NCI-H2081 (cell line): ENCODE measurements at regions not wholly inside any gene's neighbourhood (a gene's known extent, or its start where the extent isn't known, plus 50 kb on each side); places are given as distances from the start of the nearest gene placed in this dataset.
"Not testable (repeated sequence)": the region's sequence is repeated elsewhere in the genome, so short reads cannot be mapped to it uniquely, and the experiment has no call there.

Experiments
- DNase-seq, 2 experiments: peaks; one replicate each; lab custom pipeline; 2025; lab: John Stamatoyannopoulos, UW

DNA sequence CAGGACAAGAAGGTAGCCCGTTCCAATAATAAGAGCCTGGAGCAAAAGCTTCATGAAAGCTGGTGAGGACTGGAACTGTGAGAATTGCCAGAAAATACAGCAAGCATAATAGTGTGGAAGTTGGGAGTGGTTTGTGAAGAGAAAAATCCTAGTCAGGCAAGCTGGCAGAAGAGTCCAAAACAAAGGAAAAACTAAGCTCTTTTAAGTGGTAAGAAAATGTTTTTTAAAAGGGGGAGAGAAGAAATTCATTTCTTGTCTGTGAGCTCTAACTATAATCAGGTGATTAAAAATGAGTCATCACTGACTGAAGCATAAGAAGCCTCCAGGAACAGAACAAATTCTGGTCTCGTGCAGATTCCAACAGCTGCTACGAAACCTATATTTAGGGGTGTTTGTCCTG lies 102.6 kb downstream of the CAAP1 start:
- DNase-seq = no peak

DNA sequence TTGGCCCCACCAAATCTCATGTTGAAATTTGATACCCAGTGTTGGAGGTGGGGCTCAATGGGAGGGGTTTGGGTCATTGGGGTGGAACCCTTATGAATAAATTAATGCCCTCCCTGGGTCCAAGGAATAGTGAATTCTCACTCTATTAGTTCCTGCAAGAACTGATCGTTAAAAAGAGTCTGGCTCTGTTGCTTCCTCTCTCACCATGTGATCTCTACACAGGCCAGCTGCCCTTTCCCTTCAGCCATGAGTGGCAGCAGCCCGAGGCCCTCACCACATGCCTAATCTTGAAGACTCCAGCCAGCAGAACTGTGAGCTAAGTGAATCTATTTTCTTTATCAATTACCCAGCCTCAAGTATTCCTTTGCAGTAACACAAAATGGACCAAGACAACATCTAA lies 106.0 kb downstream of the CAAP1 start:
- DNase-seq = no peak

GRCh38 chr9:26782899-26783298 lies 109.7 kb downstream of the CAAP1 start:
- DNase-seq = no peak

- no peak for DNase-seq
Measured at GRCh38 chr9:26781906-26782305, 110.7 kb downstream of the CAAP1 start.

DNA sequence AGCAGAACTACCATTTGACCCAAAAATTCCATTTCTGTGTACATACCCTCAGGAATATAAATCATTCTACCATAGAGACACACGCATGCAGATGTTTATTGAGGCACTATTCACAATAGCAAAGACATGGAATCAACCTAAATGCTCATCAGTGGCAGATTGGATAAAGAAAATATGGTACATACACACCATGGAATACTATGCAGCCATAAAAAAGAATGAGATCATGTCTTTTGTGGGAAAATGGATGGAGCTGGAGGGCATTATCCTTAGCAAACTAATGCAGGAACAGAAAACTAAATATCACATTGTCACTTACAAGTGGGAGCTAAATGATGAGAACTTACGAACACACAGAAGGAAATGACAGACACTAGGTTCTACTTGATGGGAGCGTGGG lies 112.3 kb downstream of the CAAP1 start:
- DNase-seq = not testable (repeated sequence)

DNA sequence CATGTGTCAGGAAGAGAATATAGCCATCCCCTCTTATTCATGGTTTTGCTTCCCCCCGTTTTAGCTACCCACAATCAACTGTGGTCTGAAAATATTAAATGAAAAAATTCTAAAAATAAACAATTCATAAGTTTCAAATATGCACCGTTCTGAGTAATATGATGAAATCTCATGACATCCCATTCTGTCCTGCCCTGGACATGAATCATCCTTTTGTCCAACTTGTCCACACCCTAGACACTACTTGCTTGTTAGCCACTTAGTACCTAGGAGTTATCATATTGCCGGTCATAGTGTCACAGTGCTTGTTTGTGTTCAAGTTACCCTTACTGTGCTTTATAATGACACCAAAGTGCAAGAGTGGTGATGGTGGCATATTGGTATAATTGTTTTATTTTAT lies 113.5 kb downstream of the CAAP1 start:
- no peak for DNase-seq

GRCh38 chr9:26775391-26775790 lies 117.2 kb downstream of the CAAP1 start:
- no peak for DNase-seq

- no peak for DNase-seq
Measured at GRCh38 chr9:26773056-26773455, 119.5 kb downstream of the CAAP1 start.

DNA sequence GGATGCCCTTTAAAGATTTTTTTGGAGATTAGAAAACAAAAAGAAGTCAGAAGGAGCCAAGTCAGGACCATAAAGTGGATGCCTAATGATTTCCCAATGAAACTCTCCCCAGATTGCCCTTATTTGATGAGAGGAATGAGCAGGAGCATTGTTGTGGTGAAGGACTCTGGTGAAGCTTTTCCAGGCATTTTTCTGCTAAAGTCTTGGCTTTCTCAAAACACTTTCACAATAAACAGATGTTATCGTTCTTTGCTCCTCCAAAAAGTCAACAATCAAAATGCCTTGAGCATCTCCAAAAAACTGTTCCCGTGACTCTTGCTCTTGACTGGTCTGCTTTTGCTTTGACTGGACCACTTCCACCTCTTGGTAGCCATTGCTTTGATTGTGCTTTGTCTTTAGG lies 121.8 kb downstream of the CAAP1 start:
- DNase-seq = no peak

GRCh38 chr9:26768145-26768544 lies 124.5 kb downstream of the CAAP1 start:
- DNase-seq = no peak

GRCh38 chr9:26760675-26761074 lies 131.9 kb downstream of the CAAP1 start:
- DNase-seq = no peak

GRCh38 chr9:26758655-26759054 lies 133.9 kb downstream of the CAAP1 start:
- no peak for DNase-seq

GRCh38 chr9:26756881-26757280 lies 135.7 kb downstream of the CAAP1 start:
- no peak for DNase-seq

DNA sequence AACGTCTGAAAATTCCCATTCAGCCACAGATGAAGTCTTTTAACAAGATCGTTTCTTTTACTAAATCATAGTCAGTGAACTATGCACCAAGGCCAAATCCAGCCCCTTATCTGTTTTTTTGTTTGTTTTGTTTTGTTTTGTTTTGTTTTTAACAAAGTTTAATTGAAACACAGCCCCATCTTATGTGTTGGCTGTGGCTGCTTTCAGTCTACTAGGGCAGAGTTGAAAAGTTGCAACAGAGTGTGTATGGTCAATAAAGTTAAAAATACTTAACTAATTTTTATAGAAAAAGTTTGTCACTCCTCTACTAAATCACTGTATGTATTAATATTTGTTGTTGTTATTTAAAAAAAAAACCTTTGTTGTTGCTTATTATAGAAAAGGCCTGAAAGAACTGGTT lies 137.1 kb downstream of the CAAP1 start:
- DNase-seq = no peak

- DNase-seq = no peak
Measured at GRCh38 chr9:26754509-26755164, 138.0 kb downstream of the CAAP1 start.

GRCh38 chr9:26753971-26754370 lies 138.6 kb downstream of the CAAP1 start:
- DNase-seq = no peak

DNA sequence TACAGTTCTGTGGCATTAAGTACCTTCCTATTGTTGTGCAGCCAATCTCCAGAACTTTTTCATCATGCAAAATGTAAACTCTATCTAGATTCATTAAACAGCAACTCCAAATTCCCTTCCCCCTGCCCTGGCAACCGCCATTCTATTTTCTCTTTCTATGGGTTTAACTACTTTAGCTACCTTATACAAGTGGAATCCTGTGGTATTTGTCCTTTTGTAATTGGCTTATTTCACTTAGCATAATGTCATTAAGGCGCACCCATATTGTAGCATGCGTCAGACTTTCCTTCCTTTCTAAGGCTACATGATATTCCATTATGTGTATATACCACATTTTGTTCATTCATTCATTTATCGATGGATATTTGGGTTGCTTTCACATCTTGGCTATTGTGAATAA lies 142.4 kb downstream of the CAAP1 start:
- no peak for DNase-seq

- no peak for DNase-seq
Measured at GRCh38 chr9:26748449-26749058, 144.0 kb downstream of the CAAP1 start.

DNA sequence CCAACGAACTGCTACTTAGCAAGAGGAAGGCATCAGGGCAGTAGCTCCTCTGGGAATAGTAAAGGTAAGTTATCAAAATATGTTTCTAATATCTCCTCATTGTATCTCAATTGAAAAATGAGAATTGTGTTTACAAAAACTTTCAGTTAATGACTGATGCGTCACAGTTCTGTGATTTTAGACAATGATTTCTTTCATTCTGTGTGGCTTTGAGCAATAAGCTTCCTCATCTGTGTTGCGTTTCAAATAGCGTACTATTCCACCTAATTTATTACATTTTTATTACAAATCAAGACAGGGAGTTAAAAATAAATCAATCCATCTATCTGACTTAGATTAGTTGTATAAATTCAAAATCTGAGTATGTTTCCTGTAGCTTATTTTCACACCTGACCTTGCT lies 145.0 kb downstream of the CAAP1 start:
- no peak for DNase-seq

DNA sequence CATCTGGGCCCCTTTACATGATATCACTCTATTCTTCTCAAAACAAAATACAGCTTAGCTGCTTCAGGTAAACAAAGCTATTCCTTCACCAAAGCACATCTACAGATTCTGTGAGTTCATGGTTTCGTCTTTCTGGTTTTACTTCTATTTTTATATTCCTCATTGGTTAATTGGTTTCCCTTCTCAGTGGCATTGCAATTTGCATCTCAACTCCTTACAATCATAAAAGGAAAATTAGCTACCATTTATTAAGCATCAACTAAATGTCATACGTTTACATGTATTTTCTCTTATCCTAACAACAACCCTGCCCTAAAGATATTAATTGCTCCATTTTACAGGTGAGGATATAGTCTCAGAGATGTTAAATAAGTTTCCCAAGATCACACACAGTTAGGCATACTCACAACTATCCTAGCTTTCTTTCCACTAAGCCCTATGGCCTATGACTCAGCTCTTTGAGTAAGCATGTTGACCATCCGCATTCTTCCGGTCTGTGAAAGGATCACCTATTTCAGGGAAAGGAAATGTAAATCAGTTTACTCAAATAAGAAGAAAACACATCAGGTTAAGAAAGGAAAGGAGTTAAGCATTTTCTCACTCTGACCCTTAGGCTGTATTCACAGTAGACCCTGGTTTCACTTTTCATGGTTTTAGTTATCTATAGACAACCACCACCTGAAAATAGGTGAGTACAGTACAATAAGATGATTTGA lies 146.1 kb downstream of the CAAP1 start:
- no peak for DNase-seq

- no peak for DNase-seq
Measured at GRCh38 chr9:26745111-26745510, 147.5 kb downstream of the CAAP1 start.

GRCh38 chr9:26744191-26744965 lies 148.2 kb downstream of the CAAP1 start:
- DNase-seq = peak; percentile 34 to 54
